Activated CD4-positive, alpha-beta memory T cell treated with anti-CD3 and anti-CD28 coated beads, Interleukin-2, amount 10 ng/mL, durations not matched to agents 7 days and 5 days (primary cell): ENCODE measurements at regions not wholly inside any gene's neighbourhood (a gene's known extent, or its start where the extent isn't known, plus 50 kb on each side); places are given as distances from the start of the nearest gene placed in this dataset.

Source experiments
- CTCF ChIA-PET: fragments of 350-600 bp; sonication (Branson Sonifier 250); formaldehyde crosslinking; loops from one replicate; lab custom pipeline; 2021; ENCODE audit warnings: antibody characterized with exemption, inconsistent platforms; lab: Charles Lee
- POLR2A ChIA-PET: fragments of 350-600 bp; sonication (Branson Sonifier 250); formaldehyde crosslinking; loops from one replicate; lab custom pipeline; 2021; ENCODE audit warnings: antibody characterized with exemption; lab: Charles Lee
- DNase-seq: peaks from one replicate; pipeline ENCODE4 v3.0.0-alpha.2; 2020
- H3K27ac Mint-ChIP-seq: one replicate; pipeline ENCODE4 v1.8.0; 2021; ENCODE audit warnings: mild to moderate bottlenecking, mixed read lengths
- H3K27me3 Mint-ChIP-seq: one replicate; pipeline ENCODE4 v1.8.0; 2021; ENCODE audit warnings: mixed read lengths
- H3K36me3 Mint-ChIP-seq: one replicate; pipeline ENCODE4 v1.8.0; 2021; ENCODE audit warnings: low read depth, mixed read lengths
- H3K4me1 Mint-ChIP-seq: one replicate; pipeline ENCODE4 v1.8.0; 2021; ENCODE audit warnings: mixed read lengths
- H3K4me3 Mint-ChIP-seq: one replicate; pipeline ENCODE4 v1.8.0; 2021; ENCODE audit warnings: mild to moderate bottlenecking, mixed read lengths
- H3K9me3 Mint-ChIP-seq: one replicate; pipeline ENCODE4 v1.8.0; 2021; ENCODE audit warnings: mixed read lengths

DNA sequence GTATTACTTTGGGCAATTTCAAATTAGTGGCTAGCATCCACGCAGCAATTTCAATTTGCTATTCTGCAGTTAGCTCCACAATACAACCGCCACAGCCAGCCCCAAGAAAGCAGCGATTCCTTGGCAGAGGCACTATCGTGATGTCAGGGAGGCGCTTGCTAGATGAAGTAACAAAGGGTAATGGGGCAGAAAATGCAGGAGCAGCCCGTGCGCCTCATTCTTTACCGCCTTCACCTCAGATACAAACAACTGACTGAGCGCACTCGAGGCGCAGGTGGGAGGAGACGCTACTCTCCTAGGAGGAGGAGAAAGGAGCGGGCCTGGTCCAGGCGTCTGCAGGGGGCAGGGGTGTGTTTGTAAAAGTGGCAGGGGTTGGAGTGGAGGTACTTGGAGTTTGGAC is 76.9 kb upstream of the ASB18 start:
- Mint-ChIP-seq H3K27ac (no peak overlapping the region), H3K4me1 (no peaks in the 10 kb centered on the region), H3K27me3 (peaks cover 7% of the 10 kb centered on the region), H3K4me3 (no peak overlapping the region), H3K9me3 (no peaks in the 10 kb centered on the region), H3K36me3 (no peaks in the 10 kb centered on the region)
- CTCF ChIA-PET: no interaction called here
- POLR2A ChIA-PET: no interaction called here
- DNase-seq: no peak

GRCh38 chr2:236341721-236342120 is 77.5 kb upstream of the ASB18 start:
- Mint-ChIP-seq H3K4me1 (no peaks in the 10 kb centered on the region), H3K4me3 (no peak overlapping the region), H3K27me3 (peaks cover 7% of the 10 kb centered on the region), H3K36me3 (no peaks in the 10 kb centered on the region), H3K9me3 (no peaks in the 10 kb centered on the region), H3K27ac (no peak overlapping the region)
- no peak for DNase-seq
- CTCF ChIA-PET: no interaction called here
- POLR2A ChIA-PET: no interaction called here

DNA sequence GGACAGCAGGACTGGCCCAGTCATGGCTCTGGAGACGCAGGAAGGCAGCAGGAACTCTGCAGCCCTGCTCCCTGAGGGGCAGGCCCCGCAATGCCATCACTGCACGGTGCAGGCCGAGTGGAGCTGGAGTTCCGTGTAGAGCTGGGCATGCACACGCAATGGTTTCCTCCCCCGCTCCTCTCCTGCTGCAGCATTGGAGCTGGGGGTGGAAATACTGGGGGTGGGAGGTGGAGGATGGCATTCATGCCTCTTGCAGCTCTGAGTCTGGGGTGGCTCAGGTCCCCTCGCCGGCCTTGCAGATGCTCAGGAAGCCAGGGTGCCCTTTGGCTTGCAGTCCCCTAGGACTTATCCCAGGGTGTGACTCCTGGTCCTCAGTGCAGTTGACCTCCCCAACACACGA is 78.3 kb upstream of the ASB18 start:
- DNase-seq: no peak
- no peaks in the 10 kb centered on the region for H3K4me1 Mint-ChIP-seq
- ChIA-PET POLR2A (no interaction called here), CTCF (interaction anchor here (1.6 to 1.9 kb wide), 2 partner anchors 11 to 27 kb away, joined by 5 read pairs; no protein-coding TSS in a partner anchor)
- peaks cover 7% of the 10 kb centered on the region for H3K27me3 Mint-ChIP-seq
- H3K36me3 Mint-ChIP-seq: no peaks in the 10 kb centered on the region
- H3K27ac Mint-ChIP-seq: no peak overlapping the region
- no peaks in the 10 kb centered on the region for H3K9me3 Mint-ChIP-seq
- no peak overlapping the region for H3K4me3 Mint-ChIP-seq

GRCh38 chr2:236342951-236343350 is 78.7 kb upstream of the ASB18 start:
- Mint-ChIP-seq H3K27me3 (peaks cover 7% of the 10 kb centered on the region), H3K9me3 (no peaks in the 10 kb centered on the region), H3K4me1 (no peaks in the 10 kb centered on the region), H3K27ac (no peak overlapping the region), H3K4me3 (no peak overlapping the region), H3K36me3 (no peaks in the 10 kb centered on the region)
- ChIA-PET POLR2A (no interaction called here), CTCF (interaction anchor here (1.6 to 1.9 kb wide), 2 partner anchors 11 to 27 kb away, joined by 5 read pairs; no protein-coding TSS in a partner anchor)
- DNase-seq: no peak

DNA sequence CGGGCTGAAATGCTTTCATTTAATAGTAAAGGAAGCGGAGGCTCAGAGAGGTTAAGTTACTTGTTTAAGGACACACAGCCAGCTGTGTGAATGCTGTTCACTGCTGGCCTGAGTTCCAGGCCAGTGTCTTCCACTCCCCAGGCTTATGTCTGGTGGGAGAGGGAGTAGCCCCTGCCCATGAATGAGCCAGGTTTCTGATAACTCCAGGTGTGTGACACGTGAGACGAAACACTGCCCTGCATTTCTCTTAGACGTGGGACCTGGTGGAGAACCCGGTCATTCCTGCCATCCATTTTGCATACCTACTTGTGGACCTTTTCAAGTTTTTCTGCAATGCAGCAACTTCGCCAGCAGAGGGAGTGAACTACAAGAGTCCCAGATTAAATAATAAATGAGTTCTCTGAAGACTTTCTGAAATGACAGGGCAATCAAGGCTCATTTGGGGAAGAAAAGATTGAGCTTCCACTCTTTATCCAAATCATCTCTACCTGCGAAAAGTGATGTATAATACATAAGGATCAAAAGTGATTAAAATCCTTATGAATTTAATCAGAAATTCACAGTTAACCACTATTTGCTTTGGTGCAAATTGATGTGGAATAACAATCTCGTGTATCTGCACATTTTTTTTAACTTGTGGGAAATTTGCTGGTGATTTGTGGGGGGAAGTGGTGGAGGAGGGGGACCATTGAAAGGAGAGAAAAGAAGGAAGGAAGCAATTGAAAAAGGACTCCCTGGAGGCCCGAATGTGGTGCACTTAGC is 79.4 kb upstream of the ASB18 start:
- no peaks in the 10 kb centered on the region for H3K4me1 Mint-ChIP-seq
- no peak overlapping the region for H3K27ac Mint-ChIP-seq
- H3K36me3 Mint-ChIP-seq: no peaks in the 10 kb centered on the region
- CTCF ChIA-PET: interaction anchor here (0.8 to 1.9 kb wide), 4 partner anchors 10 to 743 kb away, joined by 3 to 5 read pairs (median 4); no protein-coding TSS in a partner anchor
- no peak overlapping the region for H3K4me3 Mint-ChIP-seq
- POLR2A ChIA-PET: no interaction called here
- DNase-seq: peak; percentile 56
- H3K9me3 Mint-ChIP-seq: no peaks in the 10 kb centered on the region
- peaks cover 7% of the 10 kb centered on the region for H3K27me3 Mint-ChIP-seq

DNA sequence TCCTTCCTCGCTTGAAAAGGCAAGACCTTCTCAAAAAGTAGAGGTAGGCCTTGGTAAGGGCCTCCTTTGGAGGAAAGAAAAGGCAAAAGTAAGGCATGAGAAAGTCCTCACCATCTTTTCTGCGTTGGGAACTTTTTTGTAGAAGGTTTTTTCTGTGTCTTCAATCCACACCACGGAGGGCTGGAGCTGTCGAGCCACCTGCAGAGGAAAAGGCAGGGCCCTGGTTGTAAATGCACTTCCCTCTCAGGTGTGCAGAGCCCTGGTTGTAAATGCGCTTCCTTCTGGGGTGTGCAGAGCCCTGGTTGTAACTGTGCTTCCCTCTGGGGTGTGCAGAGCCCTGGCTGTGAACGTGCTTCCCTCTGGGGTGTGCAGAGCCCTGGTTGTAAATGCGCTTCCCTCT is 80.2 kb upstream of the ASB18 start:
- H3K4me3 Mint-ChIP-seq: no peak overlapping the region
- no peaks in the 10 kb centered on the region for H3K9me3 Mint-ChIP-seq
- ChIA-PET POLR2A (no interaction called here), CTCF (interaction anchor here (0.6 kb wide), 1 partner anchor 18 kb away, joined by 3 read pairs; no protein-coding TSS in a partner anchor)
- H3K36me3 Mint-ChIP-seq: no peaks in the 10 kb centered on the region
- DNase-seq: no peak
- H3K27ac Mint-ChIP-seq: no peak overlapping the region
- H3K27me3 Mint-ChIP-seq: peaks cover 4% of the 10 kb centered on the region
- no peaks in the 10 kb centered on the region for H3K4me1 Mint-ChIP-seq

GRCh38 chr2:236345081-236345714 is 81.0 kb upstream of the ASB18 start:
- no peak for DNase-seq
- H3K27me3 Mint-ChIP-seq: peaks cover 4% of the 10 kb centered on the region
- no peak overlapping the region for H3K4me3 Mint-ChIP-seq
- ChIA-PET CTCF (interaction anchor here (0.6 kb wide), 1 partner anchor 19 kb away, joined by 3 read pairs; no protein-coding TSS in a partner anchor), POLR2A (no interaction called here)
- H3K4me1 Mint-ChIP-seq: no peaks in the 10 kb centered on the region
- H3K27ac Mint-ChIP-seq: no peak overlapping the region
- H3K36me3 Mint-ChIP-seq: no peaks in the 10 kb centered on the region
- no peaks in the 10 kb centered on the region for H3K9me3 Mint-ChIP-seq

DNA sequence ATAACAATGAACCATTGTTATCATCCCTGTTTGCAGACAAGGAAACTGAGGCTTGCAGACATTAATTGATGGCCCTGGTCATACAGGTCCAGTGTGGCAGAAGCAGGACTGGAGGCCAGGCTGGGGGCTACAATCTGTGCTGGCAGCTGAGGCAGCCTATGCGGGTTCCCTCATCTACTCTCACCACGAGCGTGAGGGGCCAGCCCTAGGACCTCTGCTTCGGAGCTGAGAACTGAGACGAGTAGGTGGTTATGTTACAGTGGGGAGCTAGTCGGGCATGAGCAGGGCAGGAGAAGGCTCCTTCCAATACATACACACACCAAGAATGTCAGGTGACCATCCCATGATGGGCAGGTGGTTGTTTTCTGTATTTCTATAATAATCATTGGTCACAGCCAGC is 82.2 kb upstream of the ASB18 start:
- CTCF ChIA-PET: no interaction called here
- DNase-seq: no peak
- no peaks in the 10 kb centered on the region for H3K9me3 Mint-ChIP-seq

GRCh38 chr2:236348279-236348678 is 84.1 kb upstream of the ASB18 start:
- no peak overlapping the region for H3K4me3 Mint-ChIP-seq
- POLR2A ChIA-PET: no interaction called here
- H3K36me3 Mint-ChIP-seq: no peaks in the 10 kb centered on the region
- CTCF ChIA-PET: interaction anchor here (0.8 to 0.9 kb wide), 3 partner anchors 12 to 719 kb away, joined by 3 to 5 read pairs (median 3); partner anchors contain the start of gene ACKR3
- H3K27ac Mint-ChIP-seq: no peak overlapping the region
- peaks cover 4% of the 10 kb centered on the region for H3K27me3 Mint-ChIP-seq
- no peak for DNase-seq
- peaks cover 2% of the 10 kb centered on the region for H3K4me1 Mint-ChIP-seq
- H3K9me3 Mint-ChIP-seq: no peaks in the 10 kb centered on the region

More for the DNA sequence above, 82.2 kb upstream of the ASB18 start:
- no peaks in the 10 kb centered on the region for H3K4me1 Mint-ChIP-seq
- H3K4me3 Mint-ChIP-seq: no peak overlapping the region
- H3K36me3 Mint-ChIP-seq: no peaks in the 10 kb centered on the region
- H3K27me3 Mint-ChIP-seq: peaks cover 3% of the 10 kb centered on the region
- POLR2A ChIA-PET: no interaction called here
- no peak overlapping the region for H3K27ac Mint-ChIP-seq

DNA sequence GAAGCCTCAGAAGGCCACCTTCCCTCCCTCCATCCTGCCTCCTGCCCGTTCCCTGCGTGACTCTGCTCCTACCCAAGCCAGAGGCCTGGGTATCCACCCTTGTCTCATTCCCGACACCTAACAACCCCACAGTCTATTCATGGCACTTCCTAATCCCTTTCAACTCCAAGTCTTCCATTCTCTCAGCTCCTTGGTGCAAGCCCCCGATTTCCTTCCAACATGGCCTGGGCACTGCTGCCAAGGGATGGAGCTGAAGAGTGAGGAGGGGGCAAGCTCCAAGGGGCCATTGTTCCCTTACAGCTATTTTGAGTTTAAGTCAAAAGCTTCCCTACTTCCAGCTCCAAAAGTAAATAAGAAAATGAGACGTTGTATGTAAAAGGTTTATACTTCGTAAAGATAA is 84.8 kb upstream of the ASB18 start:
- Mint-ChIP-seq H3K4me3 (no peak overlapping the region), H3K27ac (no peak overlapping the region), H3K9me3 (no peaks in the 10 kb centered on the region), H3K36me3 (no peaks in the 10 kb centered on the region), H3K27me3 (peaks cover 4% of the 10 kb centered on the region), H3K4me1 (peaks cover 2% of the 10 kb centered on the region)
- DNase-seq: no peak
- CTCF ChIA-PET: interaction anchor here (1.6 kb wide), 1 partner anchor 221 kb away, joined by 6 read pairs; the partner anchor contains the start of gene ACKR3
- POLR2A ChIA-PET: no interaction called here

DNA sequence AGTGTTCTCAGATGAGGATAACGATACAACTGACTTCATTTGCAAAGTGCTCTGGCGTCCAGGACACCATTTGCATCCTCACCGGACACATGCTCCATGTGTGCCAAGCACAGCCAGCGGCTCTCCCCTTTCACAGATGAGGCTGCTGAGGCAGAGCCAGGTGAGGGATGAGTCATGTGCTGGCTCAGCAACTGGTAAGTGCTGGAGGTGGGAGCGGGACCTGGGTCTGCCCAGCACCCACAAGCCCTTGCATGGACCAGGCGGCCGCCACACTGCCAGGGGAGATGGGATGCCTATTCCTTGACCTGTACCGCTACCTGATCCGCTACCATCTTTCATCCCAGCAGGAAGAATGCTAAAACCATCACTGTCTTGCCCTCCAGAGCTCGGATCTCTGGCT is 86.2 kb upstream of the ASB18 start:
- H3K27me3 Mint-ChIP-seq: peaks cover 4% of the 10 kb centered on the region
- peaks cover 2% of the 10 kb centered on the region for H3K4me1 Mint-ChIP-seq
- no peaks in the 10 kb centered on the region for H3K36me3 Mint-ChIP-seq
- no peak overlapping the region for H3K27ac Mint-ChIP-seq
- POLR2A ChIA-PET: no interaction called here
- CTCF ChIA-PET: interaction anchor here (1.1 kb wide), 1 partner anchor 10 kb away, joined by 3 read pairs; no protein-coding TSS in a partner anchor
- no peaks in the 10 kb centered on the region for H3K9me3 Mint-ChIP-seq
- H3K4me3 Mint-ChIP-seq: no peak overlapping the region
- no peak for DNase-seq

DNA sequence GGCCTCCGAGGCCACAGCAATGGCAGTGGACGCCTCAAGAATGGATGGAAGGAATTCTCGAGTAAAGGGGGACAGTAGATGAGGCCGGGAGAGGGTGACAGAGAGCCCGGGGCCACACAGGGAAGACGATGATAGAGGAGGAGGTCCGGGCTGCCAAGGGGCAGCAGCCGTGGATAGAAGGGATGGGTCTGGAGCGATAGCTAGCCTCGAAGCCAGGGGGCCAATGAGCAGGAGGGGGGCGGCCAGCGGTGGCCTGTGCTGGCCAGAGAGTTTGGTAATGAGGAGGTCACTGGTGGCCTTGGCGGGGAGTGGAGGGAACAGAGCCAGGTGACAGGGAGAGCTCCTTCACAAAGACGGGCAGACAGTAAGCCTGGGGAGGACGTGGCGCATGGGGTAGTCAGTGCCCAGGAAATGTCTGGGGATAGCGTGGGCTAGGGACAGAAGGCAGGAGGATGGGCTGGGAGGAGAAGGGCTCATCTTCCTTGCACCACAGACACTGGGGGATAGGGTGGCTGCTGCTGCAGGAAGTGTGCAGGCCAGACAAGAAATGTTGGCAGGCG is 87.8 kb upstream of the ASB18 start:
- ChIA-PET POLR2A (no interaction called here), CTCF (interaction anchor here (2.4 kb wide), 1 partner anchor 161 kb away, joined by 10 read pairs; no protein-coding TSS in a partner anchor)
- Mint-ChIP-seq H3K4me1 (peaks cover 2% of the 10 kb centered on the region), H3K27ac (no peak overlapping the region), H3K4me3 (no peak overlapping the region), H3K27me3 (peaks cover 4% of the 10 kb centered on the region), H3K36me3 (no peaks in the 10 kb centered on the region), H3K9me3 (no peaks in the 10 kb centered on the region)
- DNase-seq: no peak
